HG03064 (cell line): ENCODE measurements at regions not wholly inside any gene's neighbourhood (a gene's known extent, or its start where the extent isn't known, plus 50 kb on each side); places are given as distances from the start of the nearest gene placed in this dataset.

Source experiments
- ATAC-seq: cut with Tn5 transposase; IDR thresholded peaks from one replicate; pipeline ENCODE4 v1.9.1; 2021; ENCODE audit warnings: low read depth; ENCODE audit not compliant: unreplicated experiment

DNA sequence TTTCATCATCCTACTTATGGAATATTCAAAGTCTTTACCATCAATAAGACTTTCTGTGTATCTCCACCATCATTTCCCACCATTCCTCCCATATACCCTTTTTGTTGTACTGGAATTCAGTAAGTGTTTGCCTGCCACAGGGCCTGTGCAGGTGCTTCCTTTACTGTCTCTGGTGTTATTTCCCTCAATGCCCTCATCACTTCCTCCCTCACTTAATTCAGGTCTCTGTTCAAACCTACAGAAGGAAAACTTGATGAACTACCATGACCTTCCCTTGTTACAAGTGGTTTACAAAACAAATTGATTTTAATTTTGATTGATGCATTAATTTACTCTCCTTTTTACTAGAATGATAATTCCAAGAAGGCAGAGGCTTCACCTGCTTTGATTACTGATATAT is 159.5 kb upstream of the FAT4 start:
- no peak for ATAC-seq

DNA sequence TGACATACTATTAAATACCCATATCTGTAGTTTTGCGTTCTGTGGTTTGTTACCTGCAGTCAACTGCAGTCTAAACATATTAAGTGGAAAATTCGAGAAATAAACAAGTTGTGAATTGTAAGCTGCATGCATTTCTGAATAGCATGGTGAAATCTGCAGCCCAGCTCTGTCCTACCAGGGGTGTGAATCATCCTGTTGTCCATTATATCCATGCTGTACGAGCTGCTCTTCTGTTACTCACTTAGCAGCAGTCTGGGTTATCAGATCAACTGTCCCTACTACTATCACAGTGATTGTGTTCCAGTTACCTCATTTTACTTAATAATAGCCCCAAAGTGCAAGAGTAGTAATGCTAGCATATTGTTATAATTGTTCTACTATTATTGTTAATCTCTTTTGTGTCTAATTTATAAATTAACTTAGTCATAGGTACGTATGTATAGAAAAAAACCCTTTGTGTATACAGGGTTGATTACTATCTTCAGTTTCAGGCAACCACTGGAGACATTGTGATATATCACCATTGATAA is 173.7 kb upstream of the FAT4 start:
- no peak for ATAC-seq

DNA sequence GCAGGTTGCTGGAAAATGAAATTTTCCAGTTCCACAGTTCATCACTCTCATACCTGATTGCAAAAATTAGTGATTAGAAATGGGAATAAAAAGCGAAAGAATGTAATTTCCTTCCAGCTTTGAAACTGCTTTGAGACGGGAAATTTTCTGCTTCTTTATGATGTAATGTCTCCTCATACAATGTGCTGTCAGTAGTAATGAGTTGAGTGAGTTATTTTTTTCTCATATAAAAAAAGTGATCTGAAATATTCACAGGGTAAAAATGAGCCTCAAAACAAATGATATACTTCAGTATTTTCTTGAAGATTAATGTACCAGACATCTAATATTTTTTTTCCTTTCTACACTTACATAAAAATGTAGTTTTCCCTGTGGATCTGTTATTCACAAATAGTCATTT is 179.1 kb upstream of the FAT4 start:
- ATAC-seq: no peak

DNA sequence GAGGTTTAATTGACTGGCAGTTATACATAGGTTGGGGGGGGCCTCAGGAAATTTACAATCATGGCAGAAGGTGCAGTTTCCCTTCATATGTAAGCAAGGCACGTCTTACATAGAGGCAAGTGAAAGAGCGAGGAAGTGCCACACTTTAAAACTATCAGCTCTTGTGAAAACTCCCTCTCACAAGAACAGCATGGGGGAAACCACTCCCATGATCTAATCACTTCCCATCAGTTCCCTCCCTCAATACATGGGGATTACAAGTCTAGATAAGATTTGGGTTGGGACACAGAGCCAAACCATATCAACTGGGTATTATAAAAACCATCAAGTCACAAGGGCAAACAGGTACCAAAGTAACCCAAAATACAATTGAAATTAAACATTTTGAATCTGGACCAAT is 182.0 kb upstream of the FAT4 start:
- no peak for ATAC-seq

DNA sequence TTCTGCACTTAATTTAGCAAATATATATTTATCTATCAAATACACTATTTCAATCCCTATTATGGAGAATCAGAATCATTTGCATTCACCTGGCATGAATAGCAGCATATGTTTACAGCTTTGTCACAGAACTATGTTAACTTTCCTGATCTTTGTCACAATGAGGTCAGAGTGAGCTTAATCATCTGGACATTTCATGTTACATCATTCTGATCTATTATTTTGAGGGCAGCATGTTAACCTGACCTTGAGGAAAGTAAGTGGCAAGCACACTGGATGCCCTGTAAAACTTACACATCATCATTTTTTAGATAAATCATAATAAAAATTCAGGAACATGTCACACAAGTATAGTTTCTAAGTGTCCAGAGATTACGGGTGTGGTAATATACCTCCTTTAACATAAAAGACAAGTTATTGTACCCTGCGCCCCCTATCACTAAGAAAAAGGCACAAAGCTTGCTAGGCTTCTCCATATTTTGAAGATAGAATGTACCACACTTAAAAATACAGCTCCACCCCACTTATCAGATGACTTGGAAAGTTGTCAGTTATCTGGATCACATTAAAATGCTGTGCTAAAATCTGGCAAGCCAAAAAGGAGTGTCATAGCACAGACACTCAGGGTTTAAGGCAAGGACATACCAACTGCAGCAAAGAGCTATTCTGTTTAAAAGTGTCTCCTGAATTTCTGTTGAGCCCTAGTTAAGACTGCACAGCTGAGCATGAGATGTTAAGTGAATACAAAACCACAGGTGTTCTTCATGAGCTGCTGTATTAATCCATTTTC is 182.7 kb upstream of the FAT4 start:
- no peak for ATAC-seq

DNA sequence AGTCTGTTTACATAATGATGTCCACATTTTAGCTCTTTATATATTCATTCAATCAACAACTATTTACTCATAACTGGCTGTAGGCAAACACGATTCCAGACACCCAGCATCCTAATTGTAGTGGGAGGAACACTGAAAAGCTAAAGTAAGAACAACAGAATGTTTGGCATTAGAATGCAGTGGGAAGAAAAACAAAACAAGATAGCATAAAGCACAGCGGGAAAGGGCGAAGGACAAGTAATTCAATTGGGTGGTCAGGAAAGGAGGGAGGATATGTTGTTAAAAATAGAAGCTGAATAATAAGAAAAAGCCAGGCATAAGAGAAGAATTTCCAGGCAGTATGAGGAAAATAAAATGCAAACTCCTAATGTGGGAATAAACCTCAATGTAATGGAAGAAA is 189.5 kb upstream of the FAT4 start:
- no peak for ATAC-seq

DNA sequence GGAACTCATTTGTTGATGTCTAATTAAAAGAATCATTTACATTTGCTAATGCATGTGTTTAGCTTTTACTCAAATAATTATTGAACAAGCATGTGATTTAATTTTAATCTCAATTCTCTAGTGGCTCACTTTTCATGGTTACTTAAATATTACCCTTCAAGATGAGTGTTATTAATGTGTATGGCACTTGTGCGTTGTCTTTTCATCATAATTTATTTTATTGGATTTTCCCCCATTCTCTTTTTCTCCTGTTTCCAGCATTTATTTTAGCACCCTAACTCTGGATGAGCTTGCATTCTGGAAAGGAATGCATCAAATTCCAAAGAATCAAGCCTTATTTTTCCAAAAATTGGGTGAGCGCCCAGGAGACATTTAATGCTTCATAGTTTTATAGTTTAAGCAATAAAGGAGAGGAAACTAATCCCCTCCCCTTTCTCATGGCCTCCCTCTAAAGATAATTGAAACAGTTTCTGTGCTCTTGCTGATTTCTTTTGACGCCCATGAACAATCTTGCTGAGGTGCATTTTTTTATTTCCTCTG is 191.1 kb upstream of the FAT4 start:
- ATAC-seq: no peak

DNA sequence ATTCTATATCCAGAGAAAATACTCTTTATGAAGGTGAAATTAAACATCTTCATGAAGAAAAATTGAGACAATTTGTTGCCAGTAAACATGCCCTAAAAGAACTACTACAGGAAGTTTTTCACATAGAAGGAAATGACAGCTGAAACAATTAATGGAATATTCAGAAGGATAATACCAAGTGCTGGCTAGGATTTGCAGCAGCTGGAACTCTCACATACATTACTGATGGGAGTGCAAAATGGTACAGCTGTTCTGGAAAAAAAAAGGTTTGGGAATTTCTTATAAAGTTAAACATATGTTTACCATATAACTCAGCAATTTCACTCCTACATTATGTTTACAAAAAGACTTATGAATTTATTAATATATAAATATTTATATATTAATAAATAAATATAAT is 193.2 kb upstream of the FAT4 start:
- no peak for ATAC-seq

DNA sequence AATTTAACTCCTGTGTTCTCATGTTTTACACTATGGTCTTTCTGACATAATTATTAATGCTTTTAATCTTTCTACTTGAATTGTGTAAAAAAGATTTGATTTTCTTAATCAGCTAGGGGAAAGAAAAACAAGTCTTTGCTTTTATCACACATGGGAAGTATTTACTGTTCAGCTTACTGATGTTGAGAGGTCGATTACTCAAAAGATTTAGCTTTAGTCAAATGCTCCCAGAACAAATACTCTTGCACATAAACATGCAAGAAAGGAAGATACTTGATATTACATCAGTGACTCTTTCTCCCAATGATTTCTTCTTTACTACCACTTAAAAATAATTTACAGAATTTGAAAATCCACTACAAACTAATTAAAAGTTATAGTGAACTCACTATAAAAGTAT is 198.3 kb upstream of the FAT4 start:
- ATAC-seq: no peak

DNA sequence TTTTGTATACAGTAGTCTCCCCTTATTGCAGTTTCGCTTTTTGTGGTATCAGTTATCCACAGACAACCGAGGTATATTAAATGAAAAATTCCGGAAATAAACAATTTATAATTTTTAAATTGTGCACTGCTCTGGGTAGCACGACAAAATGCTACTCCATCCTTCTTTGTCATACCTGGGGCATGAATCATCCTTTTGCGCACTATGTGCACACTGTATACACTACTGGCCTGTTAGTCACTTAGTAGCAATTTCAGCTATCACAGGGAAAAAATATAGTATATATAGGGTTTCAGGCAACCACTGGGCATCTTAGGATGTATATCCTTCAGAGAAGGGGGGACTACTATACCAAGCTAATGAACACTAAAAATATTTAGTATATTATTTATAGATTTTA is 198.8 kb upstream of the FAT4 start:
- ATAC-seq: no peak

DNA sequence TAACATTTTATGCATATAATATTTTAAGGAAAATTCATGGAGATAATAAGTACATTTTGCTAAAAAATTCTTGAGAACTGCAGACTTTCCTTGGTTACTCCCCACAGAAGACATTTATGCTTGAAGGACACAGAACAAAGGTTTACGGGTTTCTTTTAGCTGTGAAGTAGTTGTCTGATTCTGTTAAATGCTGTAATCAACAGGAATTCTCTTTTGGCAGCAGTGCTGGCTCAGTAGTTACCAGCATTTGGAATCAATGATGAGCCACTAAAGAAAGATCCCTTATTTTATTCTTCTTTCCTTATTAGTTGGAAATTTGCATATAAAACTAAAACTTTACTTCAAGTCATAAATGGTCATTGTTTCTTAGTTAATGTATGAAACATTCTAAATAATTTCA is 199.3 kb upstream of the FAT4 start:
- ATAC-seq: no peak

DNA sequence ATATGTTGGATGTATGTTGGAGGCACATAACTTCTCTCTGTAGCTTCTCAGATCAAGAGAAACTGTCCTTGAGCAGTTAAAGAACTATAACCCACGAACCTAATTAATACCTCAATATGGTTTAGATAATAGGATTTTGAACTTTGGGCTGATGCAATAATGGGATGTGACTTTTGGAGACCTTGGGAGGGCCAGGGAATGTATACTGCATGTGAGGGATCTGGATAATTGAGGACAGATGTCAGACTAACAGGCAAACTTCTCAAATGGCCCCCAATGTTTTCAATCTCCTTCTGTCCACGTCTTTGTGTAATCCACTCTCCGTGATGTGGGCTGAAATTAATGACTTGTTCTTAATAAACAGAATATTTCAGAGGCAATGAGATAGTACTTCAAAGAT is 202.2 kb upstream of the FAT4 start:
- ATAC-seq: no peak

DNA sequence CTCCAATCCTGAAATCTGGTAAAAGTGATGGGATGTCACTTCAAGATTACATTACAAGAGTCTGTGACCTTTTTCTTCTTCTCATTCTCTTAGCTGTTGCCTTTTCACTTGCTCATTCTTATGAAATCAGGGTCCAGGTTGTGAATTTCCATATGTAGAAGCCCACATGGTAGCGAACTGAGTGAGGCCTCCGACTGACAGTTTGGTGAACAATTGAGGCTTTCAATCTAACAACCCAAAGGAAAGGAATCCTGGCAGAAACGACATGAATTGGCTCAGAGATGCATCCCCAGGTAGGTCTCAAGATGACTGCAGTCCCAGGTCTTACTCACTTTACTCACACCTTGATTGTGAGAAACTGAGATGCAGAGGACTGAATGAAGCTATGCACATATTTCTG is 203.4 kb upstream of the FAT4 start:
- ATAC-seq: no peak

DNA sequence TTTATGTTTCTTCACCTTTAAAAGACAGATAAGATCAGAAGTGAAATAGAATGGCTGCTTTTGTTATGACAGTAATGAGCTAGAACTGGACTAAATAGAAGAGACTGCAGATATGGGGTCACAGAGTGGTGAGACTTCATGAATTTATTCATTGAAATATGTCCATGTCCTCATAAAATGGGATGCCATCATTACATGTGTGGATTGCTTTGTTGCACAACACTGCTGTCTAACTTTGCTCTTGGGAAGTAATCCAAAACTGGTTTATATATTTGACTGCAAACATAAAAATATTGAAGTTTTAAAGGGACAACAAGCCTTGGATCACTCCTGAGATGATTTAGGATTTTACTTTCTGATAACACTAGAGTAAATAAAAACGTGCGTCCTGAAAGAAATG is 209.2 kb upstream of the FAT4 start:
- ATAC-seq: no peak

DNA sequence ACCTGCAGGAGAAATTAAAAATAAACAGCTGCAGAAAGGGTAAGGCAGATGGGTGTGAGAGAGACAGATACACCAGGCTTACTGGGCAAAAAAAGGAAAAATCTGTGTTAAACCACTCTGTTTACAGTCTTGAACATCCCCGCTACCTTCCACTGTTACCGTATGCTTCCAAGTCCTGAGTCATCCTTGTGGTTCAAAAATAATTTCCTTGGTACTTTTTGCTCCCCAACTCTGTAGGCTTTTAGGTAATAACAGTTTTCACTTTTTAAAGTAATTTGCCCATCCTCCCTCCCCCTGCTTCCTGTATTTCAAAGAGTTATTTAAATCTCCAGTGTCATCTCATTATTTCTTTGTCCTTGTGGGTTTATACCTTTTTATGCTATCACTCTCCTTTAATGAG is 210.1 kb upstream of the FAT4 start:
- ATAC-seq: no peak

DNA sequence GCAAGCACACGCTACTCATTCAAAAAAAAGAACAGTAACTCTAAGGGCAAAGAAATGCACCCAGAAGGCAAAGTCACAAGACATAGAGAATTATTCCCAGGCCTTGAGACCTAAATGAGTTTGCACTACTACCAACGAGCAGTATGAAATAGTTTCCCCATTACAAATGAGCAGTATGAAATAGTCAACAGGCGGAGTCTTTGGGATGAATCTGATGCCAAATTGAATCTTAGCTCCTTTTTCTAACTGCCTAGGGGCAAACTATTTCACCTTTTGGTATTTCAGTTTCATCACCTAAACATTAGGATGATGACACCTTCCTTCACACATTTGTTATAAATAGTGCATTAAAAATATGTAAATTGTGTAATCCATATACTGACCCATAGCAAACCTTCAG is 213.0 kb upstream of the FAT4 start:
- no peak for ATAC-seq

DNA sequence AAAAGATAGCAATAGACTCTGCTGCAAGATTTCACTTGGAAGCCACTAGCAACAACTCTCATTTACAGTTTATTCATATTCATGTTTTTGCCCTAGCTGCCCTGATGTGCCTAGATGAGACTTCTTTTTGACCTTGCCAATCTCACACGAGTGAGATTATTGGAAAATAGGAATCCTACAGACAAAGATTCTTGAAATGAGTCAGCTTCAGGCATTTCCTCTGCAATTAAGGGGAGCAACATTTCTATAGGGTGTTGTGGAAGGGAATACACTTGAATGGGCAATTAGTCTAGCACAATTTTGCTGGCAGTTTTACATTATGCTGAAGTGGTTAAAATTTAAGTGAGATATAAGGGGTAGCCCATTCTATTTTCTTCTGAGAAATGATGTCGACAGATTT is 217.0 kb upstream of the FAT4 start:
- no peak for ATAC-seq

DNA sequence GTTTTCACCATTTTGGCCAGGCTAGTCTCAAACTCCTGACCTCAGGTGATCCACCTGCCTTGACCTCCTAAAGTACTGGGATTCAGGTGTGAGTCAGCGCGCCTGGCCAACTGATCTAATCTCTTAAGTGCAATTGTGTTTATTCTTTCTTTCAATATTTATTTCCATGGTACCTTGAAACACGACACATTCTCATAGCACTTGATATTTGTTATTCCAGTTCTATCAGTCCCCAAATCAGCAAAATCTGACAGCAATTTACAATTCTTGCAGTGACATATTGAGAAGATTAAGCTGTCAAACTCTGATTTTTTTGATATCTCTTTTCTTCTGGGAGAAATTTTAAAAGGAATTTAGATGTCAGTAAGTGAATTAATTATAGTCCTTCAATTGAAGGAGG is 218.1 kb upstream of the FAT4 start:
- ATAC-seq: no peak

DNA sequence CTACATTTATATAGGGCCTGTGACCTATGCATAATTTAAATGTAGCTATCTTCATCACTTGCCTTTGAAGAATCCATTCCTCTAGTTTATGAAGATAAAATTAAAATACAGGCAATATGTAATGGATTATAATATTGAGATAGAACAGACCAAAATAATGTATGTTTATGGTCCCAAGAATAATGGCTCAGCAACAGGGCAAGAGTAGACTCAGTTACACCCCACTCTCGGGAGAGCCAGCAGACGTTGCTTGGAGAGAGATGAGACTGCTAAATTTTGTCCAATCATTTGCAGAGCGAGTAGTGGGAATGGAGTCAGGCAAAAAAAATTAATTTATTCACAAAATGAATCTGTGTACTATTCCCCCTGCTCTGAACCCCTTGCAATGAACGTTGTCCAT is 223.2 kb upstream of the FAT4 start:
- no peak for ATAC-seq

DNA sequence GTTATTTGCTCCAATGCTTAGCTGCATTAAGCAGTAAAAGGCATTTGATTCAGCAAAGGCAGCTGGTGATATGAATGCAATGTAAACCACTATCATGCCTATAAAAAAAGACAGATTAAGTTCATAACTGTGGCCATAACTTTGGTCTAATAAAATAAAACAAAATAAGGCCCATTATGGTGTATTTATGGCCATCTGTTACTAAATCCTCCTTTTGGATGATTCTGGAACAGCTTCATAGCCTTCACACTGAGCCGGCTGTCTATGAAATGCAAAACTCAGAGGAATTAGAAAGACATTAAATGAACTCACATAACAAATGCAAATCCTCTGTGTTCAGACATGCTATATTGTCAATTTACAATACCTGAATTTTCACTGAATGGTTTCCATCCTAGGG is 223.7 kb upstream of the FAT4 start:
- ATAC-seq: no peak

DNA sequence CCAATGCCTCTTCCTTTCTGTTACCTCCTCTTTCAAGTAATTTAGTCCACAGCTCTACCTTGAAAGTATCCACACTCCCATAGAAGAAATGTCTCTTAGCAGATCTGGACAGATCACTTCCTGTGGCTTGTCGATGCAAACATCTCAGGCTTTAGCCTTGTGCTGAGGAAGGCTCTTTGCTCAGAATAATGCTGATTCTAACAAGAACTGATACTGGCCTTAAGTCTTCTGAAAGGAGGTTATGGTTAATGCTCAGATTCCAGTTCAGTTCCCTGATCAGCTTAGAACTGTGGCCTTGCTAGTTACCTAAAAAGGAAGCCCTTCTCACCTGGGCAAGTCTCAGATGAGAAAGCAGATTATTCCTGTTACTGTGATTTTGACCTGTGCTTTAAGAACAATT is 230.1 kb upstream of the FAT4 start:
- no peak for ATAC-seq

DNA sequence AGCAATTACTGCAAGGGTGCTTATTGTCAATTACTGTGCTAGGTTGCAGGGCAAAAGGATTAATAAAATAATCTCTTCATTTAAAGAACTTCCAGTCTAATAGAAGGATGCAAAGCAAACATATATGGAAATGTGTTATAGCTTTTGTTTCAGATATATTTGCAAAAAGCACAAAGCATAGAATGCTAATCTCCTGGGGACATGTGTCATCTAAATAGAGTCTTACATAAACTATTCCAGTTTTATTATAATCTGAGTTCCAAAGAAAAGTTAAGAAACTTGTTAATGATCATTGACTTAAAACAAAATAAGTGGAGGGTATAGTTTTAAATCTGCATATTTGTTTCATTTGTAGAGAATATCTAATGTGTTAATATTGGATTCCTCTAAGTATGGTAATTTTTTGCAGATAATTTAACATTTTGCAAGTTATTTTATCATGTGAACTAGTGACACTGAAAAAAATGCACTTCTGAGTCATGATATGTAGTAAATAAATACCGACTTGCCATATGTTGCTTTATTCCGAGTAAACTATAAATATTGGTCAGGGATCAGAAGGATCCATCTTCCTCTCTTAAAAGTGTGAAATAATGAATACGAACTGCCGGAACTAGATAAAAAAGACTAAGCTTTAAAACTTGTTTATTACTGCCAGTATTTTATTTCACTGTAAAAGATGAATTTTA is 231.9 kb upstream of the FAT4 start:
- ATAC-seq: no peak
